ENCODE measurements at regions not wholly inside any gene's neighbourhood (a gene's known extent, or its start where the extent isn't known, plus 50 kb on each side); places are given as distances from the start of the nearest gene placed in this dataset.
"Not testable (repeated sequence)": the region's sequence is repeated elsewhere in the genome, so short reads cannot be mapped to it uniquely, and the experiment has no call there.

DNA sequence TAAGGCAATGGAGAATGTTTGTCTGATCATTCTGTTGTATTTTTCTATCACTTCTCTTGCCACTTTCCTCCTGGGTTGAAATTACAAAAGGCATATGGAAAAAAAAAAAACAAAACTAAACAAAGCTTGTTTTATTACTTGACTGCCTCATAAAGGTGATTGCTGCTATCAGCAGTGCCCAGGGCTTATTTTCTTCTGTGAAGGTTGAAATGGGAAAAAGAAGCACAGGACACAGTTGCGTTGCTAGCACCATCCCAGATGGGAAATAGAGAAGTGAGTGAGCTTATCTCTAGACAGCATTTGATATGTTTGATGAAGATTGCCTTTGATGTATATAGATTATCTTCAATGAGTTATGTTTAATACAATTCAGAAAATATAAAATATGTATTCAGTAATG lies 633.8 kb upstream of the ZNF804A start:
- ChIA-PET POLR2A (no interaction called here), CTCF (no interaction called here)
- no peak for DNase-seq (ENCODE audit: low read depth)
- Histone ChIP-seq H3K36me3 (ENCODE audit: control insufficient read depth, insufficient read depth, low read length) (no peaks in the 10 kb centered on the region), H3K4me3 (ENCODE audit: low read depth, low read length) (no peak overlapping the region), H3K27me3 (ENCODE audit: control insufficient read depth, insufficient read depth, low read length) (no peaks in the 10 kb centered on the region)
- TF ChIP-seq, protein P1, sequence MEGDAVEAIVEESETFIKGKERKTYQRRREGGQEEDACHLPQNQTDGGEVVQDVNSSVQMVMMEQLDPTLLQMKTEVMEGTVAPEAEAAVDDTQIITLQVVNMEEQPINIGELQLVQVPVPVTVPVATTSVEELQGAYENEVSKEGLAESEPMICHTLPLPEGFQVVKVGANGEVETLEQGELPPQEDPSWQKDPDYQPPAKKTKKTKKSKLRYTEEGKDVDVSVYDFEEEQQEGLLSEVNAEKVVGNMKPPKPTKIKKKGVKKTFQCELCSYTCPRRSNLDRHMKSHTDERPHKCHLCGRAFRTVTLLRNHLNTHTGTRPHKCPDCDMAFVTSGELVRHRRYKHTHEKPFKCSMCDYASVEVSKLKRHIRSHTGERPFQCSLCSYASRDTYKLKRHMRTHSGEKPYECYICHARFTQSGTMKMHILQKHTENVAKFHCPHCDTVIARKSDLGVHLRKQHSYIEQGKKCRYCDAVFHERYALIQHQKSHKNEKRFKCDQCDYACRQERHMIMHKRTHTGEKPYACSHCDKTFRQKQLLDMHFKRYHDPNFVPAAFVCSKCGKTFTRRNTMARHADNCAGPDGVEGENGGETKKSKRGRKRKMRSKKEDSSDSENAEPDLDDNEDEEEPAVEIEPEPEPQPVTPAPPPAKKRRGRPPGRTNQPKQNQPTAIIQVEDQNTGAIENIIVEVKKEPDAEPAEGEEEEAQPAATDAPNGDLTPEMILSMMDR (IDR thresholded peaks at IDR 0.05; ENCODE audit: insufficient read depth, low read depth, low read length) = no peak

DNA sequence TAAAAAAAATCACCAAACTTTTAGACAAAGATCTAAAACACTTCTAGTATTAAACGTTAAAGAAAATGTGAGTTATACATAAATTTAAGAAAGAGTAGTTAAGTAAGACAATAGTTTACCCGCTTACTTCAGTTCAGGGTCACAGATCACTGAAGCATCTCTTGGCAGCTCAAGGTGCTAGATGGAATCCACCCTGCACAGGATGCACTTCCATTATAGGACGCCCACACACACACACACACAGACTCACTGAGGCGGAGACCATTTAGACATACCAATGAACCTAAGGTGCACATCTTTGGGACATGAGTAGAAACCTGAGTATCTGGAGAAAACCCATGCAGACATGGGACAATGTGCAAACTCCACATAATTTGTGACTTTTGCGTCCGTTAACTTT lies 630.6 kb upstream of the ZNF804A start:
- H3K4me3 ChIP-seq (ENCODE audit: low read depth, low read length) = no peak overlapping the region
- ChIA-PET CTCF (no interaction called here), POLR2A (no interaction called here)
- TF ChIP-seq, protein P1 (IDR thresholded peaks at IDR 0.05; ENCODE audit: insufficient read depth, low read depth, low read length) = no peak
- no peaks in the 10 kb centered on the region for H3K36me3 ChIP-seq (ENCODE audit: control insufficient read depth, insufficient read depth, low read length)
- H3K27me3 ChIP-seq (ENCODE audit: control insufficient read depth, insufficient read depth, low read length) = no peaks in the 10 kb centered on the region
- DNase-seq (ENCODE audit: low read depth) = no peak

DNA sequence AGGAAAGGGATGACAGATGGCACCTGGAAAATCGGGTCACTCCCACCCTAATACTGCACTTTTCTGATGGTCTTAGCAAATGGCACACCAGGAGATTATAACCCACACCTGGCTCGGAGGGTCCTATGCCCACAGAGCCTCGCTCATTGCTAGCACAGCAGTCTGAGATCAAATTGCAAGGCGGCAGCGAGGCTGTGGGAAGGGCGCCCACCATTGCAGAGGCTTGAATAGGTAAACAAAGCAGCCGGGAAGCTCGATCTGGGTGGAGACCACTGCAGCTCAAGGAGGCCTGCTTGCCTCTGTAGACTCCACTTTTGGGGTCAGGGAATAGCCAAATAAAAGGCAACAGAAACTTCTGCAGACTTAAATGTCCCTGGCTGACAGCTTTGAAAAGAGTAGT lies 622.7 kb upstream of the ZNF804A start:
- H3K27me3 ChIP-seq (ENCODE audit: control insufficient read depth, insufficient read depth, low read length); H3K4me3 ChIP-seq (ENCODE audit: low read depth, low read length); POLR2A ChIA-PET; H3K36me3 ChIP-seq (ENCODE audit: control insufficient read depth, insufficient read depth, low read length); CTCF ChIA-PET; DNase-seq (ENCODE audit: low read depth): not testable (repeated sequence)

DNA sequence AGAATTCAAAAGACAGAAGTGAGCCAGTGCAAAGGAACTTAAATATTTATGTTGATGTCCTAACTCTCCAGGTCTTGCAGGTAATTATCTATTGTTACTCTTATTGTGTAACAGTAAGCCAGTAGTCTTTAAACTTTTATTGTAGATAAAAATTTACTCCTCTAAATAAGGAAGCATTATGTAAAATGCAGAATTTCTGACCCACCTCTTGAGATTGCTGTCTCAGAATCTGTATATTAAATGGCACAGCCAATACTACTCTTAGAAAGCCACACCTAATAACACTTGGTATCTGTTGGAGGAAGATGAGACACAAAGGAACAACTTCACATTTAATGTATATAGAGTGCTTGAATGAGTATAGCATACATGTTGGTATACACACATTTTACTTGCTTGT lies 613.5 kb upstream of the ZNF804A start:
- no peaks in the 10 kb centered on the region for H3K27me3 ChIP-seq (ENCODE audit: control insufficient read depth, insufficient read depth, low read length)
- ChIA-PET POLR2A (no interaction called here), CTCF (no interaction called here)
- H3K36me3 ChIP-seq (ENCODE audit: control insufficient read depth, insufficient read depth, low read length) = no peaks in the 10 kb centered on the region
- H3K4me3 ChIP-seq (ENCODE audit: low read depth, low read length) = no peak overlapping the region
- TF ChIP-seq, protein P1 (IDR thresholded peaks at IDR 0.05; ENCODE audit: insufficient read depth, low read depth, low read length) = no peak
- DNase-seq (ENCODE audit: low read depth) = no peak

DNA sequence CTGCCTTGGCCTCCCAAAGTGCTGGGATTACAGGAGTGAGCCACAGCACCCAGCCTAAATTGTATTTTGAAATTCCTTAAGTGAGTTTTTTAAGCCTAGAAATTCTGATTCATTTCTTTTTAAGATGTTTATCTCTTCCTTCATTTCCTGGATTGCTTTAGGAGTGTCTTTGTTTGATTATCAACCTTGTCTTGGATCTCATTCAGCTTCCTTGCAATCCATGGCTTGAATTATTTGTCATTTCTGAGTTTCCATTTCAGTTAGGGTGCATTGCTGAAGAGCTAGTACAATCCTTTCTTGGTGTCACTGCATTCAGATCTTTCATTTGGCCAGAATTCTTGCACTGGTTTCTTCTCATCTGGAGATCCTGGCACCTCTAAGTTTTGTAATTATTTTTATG lies 606.4 kb upstream of the ZNF804A start:
- no peak overlapping the region for H3K4me3 ChIP-seq (ENCODE audit: low read depth, low read length)
- CTCF ChIA-PET = no interaction called here
- TF ChIP-seq, protein P1 (IDR thresholded peaks at IDR 0.05; ENCODE audit: insufficient read depth, low read depth, low read length) = no peak
- POLR2A ChIA-PET = no interaction called here
- DNase-seq (ENCODE audit: low read depth) = no peak
- no peaks in the 10 kb centered on the region for H3K36me3 ChIP-seq (ENCODE audit: control insufficient read depth, insufficient read depth, low read length)
- no peaks in the 10 kb centered on the region for H3K27me3 ChIP-seq (ENCODE audit: control insufficient read depth, insufficient read depth, low read length)

DNA sequence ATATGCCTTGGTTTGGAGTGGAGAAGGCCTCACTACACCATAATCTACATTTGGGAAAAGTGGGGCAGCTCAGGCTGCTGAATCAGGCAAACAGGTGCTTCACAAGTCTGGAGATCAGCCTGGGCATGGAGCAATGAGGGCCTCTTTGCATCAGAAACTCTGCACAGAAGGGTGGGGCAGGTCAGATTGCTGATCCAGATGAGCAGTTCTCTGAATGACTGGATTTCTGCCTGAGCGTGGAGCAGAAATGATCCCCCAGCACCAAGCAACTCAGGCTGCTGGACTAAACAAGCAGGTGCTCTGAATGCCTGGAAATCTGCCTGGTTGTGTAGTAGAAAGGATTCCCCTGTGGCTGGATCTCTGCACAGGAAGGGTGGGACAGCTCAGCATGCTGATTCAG lies 605.3 kb upstream of the ZNF804A start:
- Histone ChIP-seq H3K36me3 (ENCODE audit: control insufficient read depth, insufficient read depth, low read length) (no peaks in the 10 kb centered on the region), H3K4me3 (ENCODE audit: low read depth, low read length) (no peak overlapping the region), H3K27me3 (ENCODE audit: control insufficient read depth, insufficient read depth, low read length) (no peaks in the 10 kb centered on the region)
- ChIA-PET POLR2A (no interaction called here), CTCF (no interaction called here)
- no peak for DNase-seq (ENCODE audit: low read depth)
- TF ChIP-seq, protein P1 (IDR thresholded peaks at IDR 0.05; ENCODE audit: insufficient read depth, low read depth, low read length) = no peak

Data from BJ (cell line).